Hepatocyte (in vitro differentiated cells): ENCODE measurements at regions not wholly inside any gene's neighbourhood (a gene's known extent, or its start where the extent isn't known, plus 50 kb on each side); places are given as distances from the start of the nearest gene placed in this dataset.

Experiments
- DNase-seq: peaks from one replicate; pipeline ENCODE4 v3.0.0-alpha.2; 2016; ENCODE audit warnings: low spot score
- H2AFZ ChIP-seq: fragments of 200-600 bp; sonication (generic); 2 replicates; pipeline ENCODE4 v1.6.0; 2016; ENCODE audit warnings: antibody characterized with exemption, mild to moderate bottlenecking
- H3K27ac ChIP-seq: fragments of 200-600 bp; sonication (generic); 2 replicates; pipeline ENCODE4 v1.5.1; 2016; ENCODE audit warnings: mild to moderate bottlenecking
- H3K27me3 ChIP-seq: fragments of 200-600 bp; sonication (generic); 2 replicates; pipeline ENCODE4 v1.6.1; 2016
- H3K36me3 ChIP-seq: fragments of 200-600 bp; sonication (generic); replicated peaks from 2 replicates; pipeline ENCODE4 v1.5.1; 2016; ENCODE audit warnings: low read depth; ENCODE audit not compliant: insufficient read depth
- H3K4me1 ChIP-seq: fragments of 200-600 bp; sonication (generic); 2 replicates; pipeline ENCODE4 v1.5.1; 2016; ENCODE audit warnings: mild to moderate bottlenecking, moderate library complexity; ENCODE audit not compliant: insufficient read depth
- H3K4me2 ChIP-seq: fragments of 200-600 bp; sonication (generic); 2 replicates; pipeline ENCODE4 v1.6.0; 2016
- H3K4me3 ChIP-seq: fragments of 200-600 bp; sonication (generic); 2 replicates; pipeline ENCODE4 v1.5.1; 2016; ENCODE audit warnings: mild to moderate bottlenecking
- H3K79me2 ChIP-seq: fragments of 200-600 bp; sonication (generic); 2 replicates; pipeline ENCODE4 v1.6.0; 2017; ENCODE audit warnings: mild to moderate bottlenecking
- H3K9me2 ChIP-seq: fragments of 200-600 bp; sonication (generic); replicated peaks from 2 replicates; pipeline ENCODE4 v1.6.0; 2017; ENCODE audit warnings: mild to moderate bottlenecking; ENCODE audit not compliant: insufficient read depth
- H3K9me3 ChIP-seq: fragments of 200-600 bp; sonication (generic); 2 replicates; pipeline ENCODE4 v1.5.1; 2016; ENCODE audit warnings: low read depth, mild to moderate bottlenecking
- H4K20me1 ChIP-seq: fragments of 200-600 bp; sonication (generic); 2 replicates; pipeline ENCODE4 v1.6.0; 2016; ENCODE audit warnings: mild to moderate bottlenecking; ENCODE audit not compliant: insufficient read depth, poor library complexity, severe bottlenecking
- CTCF ChIP-seq: fragments of 200-600 bp; sonication (generic); IDR thresholded peaks from 2 replicates; pipeline ENCODE4 v1.5.1; 2016; ENCODE audit warnings: antibody characterized with exemption, mild to moderate bottlenecking; ENCODE audit not compliant: poor library complexity
- EZH2 ChIP-seq: fragments of 200-600 bp; sonication (generic); IDR thresholded peaks from 2 replicates; pipeline ENCODE4 v1.6.1; 2016; ENCODE audit warnings: antibody characterized with exemption, mild to moderate bottlenecking, borderline replicate concordance
- EZH2phosphoT487 ChIP-seq: fragments of 200-600 bp; sonication (generic); IDR thresholded peaks from one replicate; pipeline ENCODE4 v1.6.1; 2018; ENCODE audit warnings: antibody characterized with exemption, mild to moderate bottlenecking, low read depth, moderate library complexity; ENCODE audit not compliant: unreplicated experiment, severe bottlenecking
- WGBS: methylation state at CpG from one replicate; pipeline ENCODE4 v1.1.6; 2016; ENCODE audit warnings: low lambda C conversion rate; ENCODE audit errors: missing lambda C conversion rate; 5-methylcytosine and 5-hydroxymethylcytosine counted together

- no peak overlapping the region for H3K27ac ChIP-seq
- H4K20me1 ChIP-seq = no peaks in the 10 kb centered on the region
- no peaks in the 10 kb centered on the region for H3K9me2 ChIP-seq
- H3K9me3 ChIP-seq = no peaks in the 10 kb centered on the region
- H2AFZ ChIP-seq = no peak overlapping the region
- no peak overlapping the region for H3K4me2 ChIP-seq
- H3K4me3 ChIP-seq = no peak overlapping the region
- H3K79me2 ChIP-seq = no peaks in the 10 kb centered on the region
- H3K36me3 ChIP-seq = no peaks in the 10 kb centered on the region
- no peaks in the 10 kb centered on the region for H3K27me3 ChIP-seq
- no peaks in the 10 kb centered on the region for H3K4me1 ChIP-seq
- WGBS = 26% methylated on average over 1 of the region's 1 CpG
- DNase-seq = no peak
- TF ChIP-seq EZH2 (no peak), CTCF (no peak), EZH2phosphoT487 (no peak)
Measured at GRCh38 chr5:155746367-155747038, 580.5 kb upstream of the SGCD start.

- Histone ChIP-seq H3K9me2 (no peaks in the 10 kb centered on the region), H3K36me3 (no peaks in the 10 kb centered on the region), H3K4me3 (no peak overlapping the region), H4K20me1 (no peaks in the 10 kb centered on the region), H3K9me3 (no peaks in the 10 kb centered on the region), H3K27me3 (no peaks in the 10 kb centered on the region), H3K4me1 (no peaks in the 10 kb centered on the region), H3K79me2 (no peaks in the 10 kb centered on the region), H2AFZ (no peak overlapping the region), H3K27ac (no peak overlapping the region), H3K4me2 (no peak overlapping the region)
- DNase-seq = no peak
- TF ChIP-seq EZH2phosphoT487 = no peak
- no peak for TF ChIP-seq EZH2
- no peak for TF ChIP-seq CTCF
- 46% methylated on average over 2 of the region's 2 CpGs for WGBS
Measured at GRCh38 chr5:155750101-155750500, 576.9 kb upstream of the SGCD start.

GRCh38 chr5:155750571-155750970 is 576.4 kb upstream of the SGCD start:
- Histone ChIP-seq H3K4me1 (no peaks in the 10 kb centered on the region), H3K4me2 (no peak overlapping the region), H3K36me3 (no peaks in the 10 kb centered on the region), H3K27me3 (no peaks in the 10 kb centered on the region), H3K9me3 (no peaks in the 10 kb centered on the region), H3K4me3 (no peak overlapping the region), H2AFZ (no peak overlapping the region), H4K20me1 (no peaks in the 10 kb centered on the region), H3K9me2 (no peaks in the 10 kb centered on the region), H3K27ac (no peak overlapping the region), H3K79me2 (no peaks in the 10 kb centered on the region)
- no peak for TF ChIP-seq EZH2
- TF ChIP-seq EZH2phosphoT487 = no peak
- no peak for TF ChIP-seq CTCF
- no peak for DNase-seq
